ENCODE measurements at regions not wholly inside any gene's neighbourhood (a gene's known extent, or its start where the extent isn't known, plus 50 kb on each side); places are given as distances from the start of the nearest gene placed in this dataset.
"Not testable (repeated sequence)": the region's sequence is repeated elsewhere in the genome, so short reads cannot be mapped to it uniquely, and the experiment has no call there.

DNA sequence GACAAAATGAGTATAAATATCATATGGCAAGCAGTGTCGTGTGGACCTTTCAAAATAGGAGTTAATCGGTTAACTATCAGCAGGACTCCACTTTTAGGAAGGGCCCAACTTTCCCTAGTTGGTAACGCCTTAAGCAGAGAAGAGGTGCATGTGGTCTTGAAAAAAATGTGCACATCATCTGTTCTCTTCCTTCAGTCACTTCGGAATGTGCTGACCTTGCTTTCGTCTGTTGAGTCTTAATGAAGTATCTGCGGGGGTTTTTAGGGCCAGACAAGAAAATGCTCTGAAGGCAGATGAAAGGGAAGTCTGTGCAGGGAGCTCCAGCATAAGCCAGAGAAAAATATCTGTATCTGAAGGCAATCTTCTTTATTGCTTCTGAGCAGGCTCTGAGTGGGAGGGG lies 185.2 kb downstream of the AEBP2 start:
- Histone ChIP-seq H3K9me3 (no peaks in the 10 kb centered on the region), H3K36me3 (no peaks in the 10 kb centered on the region), H3K4me3 (no peak overlapping the region), H3K27ac (no peak overlapping the region), H3K27me3 (no peaks in the 10 kb centered on the region), H3K4me1 (peaks cover 0 to 8% (median 0%) of the 10 kb centered on the region in 3 donors)
- intact Hi-C loops (cut with DNase I) = no loop called here
- no peak for TF ChIP-seq POLR2A (IDR thresholded peaks at IDR 0.05)
- 84 to 91% methylated on average over 6 of the region's 6 CpGs for WGBS, 2 donors
- no peak for DNase-seq

DNA sequence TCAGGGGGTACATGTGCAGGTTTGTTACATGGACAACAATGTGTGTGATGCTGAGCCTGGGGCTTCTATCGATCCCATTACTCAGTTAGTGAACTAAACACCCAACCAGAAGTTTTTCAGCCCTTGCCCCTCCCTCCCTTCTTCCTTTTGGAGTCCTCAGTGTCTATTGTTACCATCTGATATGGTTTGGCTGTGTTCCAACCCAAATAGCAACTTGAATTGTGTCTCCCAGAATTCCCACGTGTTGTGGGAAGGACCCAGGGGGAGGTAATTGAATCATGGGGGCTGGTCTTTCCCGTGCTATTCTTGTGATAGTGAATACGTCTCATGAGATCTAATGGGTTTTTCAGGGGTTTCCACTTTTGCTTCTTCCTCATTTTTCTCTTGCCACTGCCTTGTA lies 186.3 kb downstream of the AEBP2 start:
- intact Hi-C loops (cut with DNase I); H3K4me3 ChIP-seq; H3K9me3 ChIP-seq; H3K27me3 ChIP-seq; DNase-seq; H3K4me1 ChIP-seq; H3K36me3 ChIP-seq; H3K27ac ChIP-seq: not testable (repeated sequence)
- 51 to 61% methylated on average over 4 of the region's 4 CpGs for WGBS, 2 donors

DNA sequence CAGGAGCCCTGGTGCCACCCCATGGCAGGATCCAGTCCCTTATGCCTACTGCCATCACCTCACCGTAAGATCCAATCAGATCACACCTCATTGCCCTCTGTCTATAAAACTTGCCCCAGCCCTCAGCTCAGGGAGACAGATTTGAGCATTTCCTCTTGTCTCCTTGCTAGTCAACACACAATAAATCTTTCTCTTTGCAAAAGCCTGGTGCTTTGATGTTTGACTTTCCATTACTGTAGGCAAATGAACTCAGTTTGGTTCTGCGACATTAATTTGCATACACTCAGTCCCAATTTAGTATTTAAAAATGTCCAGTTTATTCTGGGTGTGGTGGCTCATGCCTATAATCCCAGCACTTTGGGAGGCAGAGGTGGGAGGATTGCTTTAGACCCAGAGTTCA lies 188.4 kb downstream of the AEBP2 start:
- Histone ChIP-seq H3K36me3 (no peaks in the 10 kb centered on the region), H3K9me3 (no peaks in the 10 kb centered on the region), H3K4me1 (no peaks in the 10 kb centered on the region), H3K27me3 (no peaks in the 10 kb centered on the region), H3K4me3 (no peak overlapping the region), H3K27ac (no peak overlapping the region)
- 72 to 92% methylated on average over 2 of the region's 2 CpGs for WGBS, 2 donors
- TF ChIP-seq, protein P1, sequence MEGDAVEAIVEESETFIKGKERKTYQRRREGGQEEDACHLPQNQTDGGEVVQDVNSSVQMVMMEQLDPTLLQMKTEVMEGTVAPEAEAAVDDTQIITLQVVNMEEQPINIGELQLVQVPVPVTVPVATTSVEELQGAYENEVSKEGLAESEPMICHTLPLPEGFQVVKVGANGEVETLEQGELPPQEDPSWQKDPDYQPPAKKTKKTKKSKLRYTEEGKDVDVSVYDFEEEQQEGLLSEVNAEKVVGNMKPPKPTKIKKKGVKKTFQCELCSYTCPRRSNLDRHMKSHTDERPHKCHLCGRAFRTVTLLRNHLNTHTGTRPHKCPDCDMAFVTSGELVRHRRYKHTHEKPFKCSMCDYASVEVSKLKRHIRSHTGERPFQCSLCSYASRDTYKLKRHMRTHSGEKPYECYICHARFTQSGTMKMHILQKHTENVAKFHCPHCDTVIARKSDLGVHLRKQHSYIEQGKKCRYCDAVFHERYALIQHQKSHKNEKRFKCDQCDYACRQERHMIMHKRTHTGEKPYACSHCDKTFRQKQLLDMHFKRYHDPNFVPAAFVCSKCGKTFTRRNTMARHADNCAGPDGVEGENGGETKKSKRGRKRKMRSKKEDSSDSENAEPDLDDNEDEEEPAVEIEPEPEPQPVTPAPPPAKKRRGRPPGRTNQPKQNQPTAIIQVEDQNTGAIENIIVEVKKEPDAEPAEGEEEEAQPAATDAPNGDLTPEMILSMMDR (IDR thresholded peaks at IDR 0.05) = no peak
- TF ChIP-seq POLR2A (IDR thresholded peaks at IDR 0.05) = no peak
- DNase-seq = no peak
- intact Hi-C loops (cut with DNase I) = no loop called here

DNA sequence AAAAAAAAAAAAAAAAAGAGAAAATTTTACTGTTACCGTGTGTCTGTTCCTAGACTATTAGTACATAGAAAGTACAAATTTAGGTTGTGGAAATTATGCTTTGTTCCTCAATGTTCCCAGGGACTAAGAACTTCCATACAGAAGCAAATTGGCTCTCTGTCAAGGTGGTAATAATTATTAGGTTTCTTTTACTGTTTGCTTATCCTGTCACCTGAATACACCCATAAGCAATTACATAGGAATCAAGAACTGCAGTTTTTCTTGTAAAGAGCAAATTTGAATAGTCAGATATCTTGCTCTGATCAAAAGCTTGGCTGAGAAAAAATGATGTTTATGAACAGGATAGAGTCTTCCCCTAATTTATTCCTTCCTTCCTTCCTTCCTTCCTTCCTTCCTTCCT lies 191.2 kb downstream of the AEBP2 start:
- intact Hi-C loops (cut with DNase I) = no loop called here
- H3K4me3 ChIP-seq = no peak overlapping the region

DNA sequence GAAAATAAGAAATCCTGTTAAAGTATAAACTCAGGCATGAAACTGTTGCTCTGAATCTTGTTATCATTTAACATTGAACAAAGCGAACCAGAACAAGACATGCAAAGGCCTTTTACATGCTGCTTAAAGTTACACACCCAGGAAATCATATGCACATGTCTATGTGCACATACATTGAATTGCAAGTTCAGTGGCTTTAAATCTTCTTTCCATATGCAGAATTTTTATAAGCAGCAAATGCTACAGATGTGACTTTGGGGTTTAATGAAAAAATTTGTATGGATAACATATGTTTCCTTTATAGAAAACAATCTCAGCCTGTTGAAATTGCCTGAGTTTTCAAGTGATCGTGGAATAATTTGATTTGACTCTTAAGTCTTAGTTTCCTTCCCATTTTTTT lies 193.9 kb downstream of the AEBP2 start:
- Histone ChIP-seq H3K4me3 (no peak overlapping the region), H3K36me3 (no peaks in the 10 kb centered on the region), H3K9me3 (no peaks in the 10 kb centered on the region), H3K27me3 (no peaks in the 10 kb centered on the region), H3K27ac (no peak overlapping the region), H3K4me1 (no peaks in the 10 kb centered on the region)
- intact Hi-C loops (cut with DNase I) = no loop called here
- DNase-seq = no peak
- TF ChIP-seq, protein P1 (IDR thresholded peaks at IDR 0.05) = no peak
- no peak for TF ChIP-seq POLR2A (IDR thresholded peaks at IDR 0.05)
- 79 to 81% methylated on average over 2 of the region's 2 CpGs for WGBS, 2 donors

More for the DNA sequence above, 191.2 kb downstream of the AEBP2 start:
- H3K36me3 ChIP-seq = no peaks in the 10 kb centered on the region
- no peaks in the 10 kb centered on the region for H3K27me3 ChIP-seq
- no peak overlapping the region for H3K27ac ChIP-seq
- WGBS, 2 donors = 80 to 90% methylated on average over 1 of the region's 1 CpG
- TF ChIP-seq, protein P1 (IDR thresholded peaks at IDR 0.05) = no peak
- TF ChIP-seq POLR2A (IDR thresholded peaks at IDR 0.05) = no peak
- DNase-seq = no peak
- no peaks in the 10 kb centered on the region for H3K4me1 ChIP-seq
- H3K9me3 ChIP-seq = no peaks in the 10 kb centered on the region

DNA sequence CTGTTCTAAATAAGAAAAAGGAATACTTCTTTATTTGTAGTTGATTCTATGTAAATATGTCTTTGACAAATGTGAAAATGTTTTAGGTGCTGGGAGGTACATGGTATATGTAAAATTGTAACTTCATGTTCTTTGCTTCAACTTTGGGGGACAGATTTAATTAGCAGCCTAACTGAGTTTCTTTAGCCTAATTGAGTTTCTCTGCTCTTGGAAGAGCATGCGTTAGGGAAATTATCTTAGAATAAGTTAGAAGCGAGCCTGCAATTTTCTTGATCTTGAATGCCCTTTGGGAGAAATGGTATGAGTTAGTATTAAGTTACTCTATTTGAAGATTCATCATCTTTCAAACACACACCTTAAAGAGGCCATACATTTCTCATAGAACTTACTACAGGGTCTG lies 194.3 kb downstream of the AEBP2 start:
- no peak for TF ChIP-seq POLR2A (IDR thresholded peaks at IDR 0.05)
- TF ChIP-seq, protein P1 (IDR thresholded peaks at IDR 0.05) = no peak
- Histone ChIP-seq H3K27ac (no peak overlapping the region), H3K4me3 (no peak overlapping the region), H3K27me3 (no peaks in the 10 kb centered on the region), H3K36me3 (no peaks in the 10 kb centered on the region), H3K4me1 (no peaks in the 10 kb centered on the region), H3K9me3 (no peaks in the 10 kb centered on the region)
- intact Hi-C loops (cut with DNase I) = no loop called here
- 86 to 100% methylated on average over 2 of the region's 2 CpGs for WGBS, 2 donors
- no peak for DNase-seq
